Activated T-cell treated with anti-CD3 and anti-CD28 coated beads, Interleukin-2, amount 50 U/mL, for 48 hours (primary cell): ENCODE measurements at regions not wholly inside any gene's neighbourhood (a gene's known extent, or its start where the extent isn't known, plus 50 kb on each side); places are given as distances from the start of the nearest gene placed in this dataset.

Source experiments
- DNase-seq, 2 experiments: peaks; one replicate each; pipeline ENCODE4 v3.0.0-alpha.2; 2020

GRCh38 chr21:21730512-21730911 is 732.3 kb downstream of the NCAM2 start:
- no peak for DNase-seq

GRCh38 chr21:21731626-21732025 is 733.4 kb downstream of the NCAM2 start:
- DNase-seq = no peak

- DNase-seq = no peak
These were observed 735.9 kb downstream of the NCAM2 start for GRCh38 chr21:21734088-21734487.

- no peak for DNase-seq
These were observed 739.0 kb downstream of the NCAM2 start for GRCh38 chr21:21737186-21737585.

GRCh38 chr21:21740207-21740606 is 742.0 kb downstream of the NCAM2 start:
- no peak for DNase-seq

- no peak for DNase-seq
These were observed 752.1 kb downstream of the NCAM2 start for GRCh38 chr21:21750124-21750825.

- no peak for DNase-seq
These were observed 753.1 kb downstream of the NCAM2 start for GRCh38 chr21:21751286-21751685.

GRCh38 chr21:21762855-21763254 is 764.6 kb downstream of the NCAM2 start:
- no peak for DNase-seq

GRCh38 chr21:21764281-21764680 is 766.1 kb downstream of the NCAM2 start:
- no peak for DNase-seq

- no peak for DNase-seq
These were observed 769.1 kb downstream of the NCAM2 start for GRCh38 chr21:21767276-21767675.

GRCh38 chr21:21788591-21788990 is 790.4 kb downstream of the NCAM2 start:
- no peak for DNase-seq

GRCh38 chr21:21801921-21802320 is 803.7 kb downstream of the NCAM2 start:
- no peak for DNase-seq

- DNase-seq = no peak
These were observed 808.7 kb downstream of the NCAM2 start for GRCh38 chr21:21806711-21807597.

GRCh38 chr21:21807598-21807903 is 809.3 kb downstream of the NCAM2 start:
- no peak for DNase-seq

- no peak for DNase-seq
These were observed 815.1 kb downstream of the NCAM2 start for GRCh38 chr21:21813289-21813688.

- DNase-seq = no peak
These were observed 815.7 kb downstream of the NCAM2 start for GRCh38 chr21:21813934-21814333.

GRCh38 chr21:21816778-21817177 is 818.6 kb downstream of the NCAM2 start:
- no peak for DNase-seq

- no peak for DNase-seq
These were observed 820.7 kb downstream of the NCAM2 start for GRCh38 chr21:21818898-21819297.

GRCh38 chr21:21828130-21828529 is 829.9 kb downstream of the NCAM2 start:
- no peak for DNase-seq

GRCh38 chr21:21831036-21831435 is 832.8 kb downstream of the NCAM2 start:
- no peak for DNase-seq

GRCh38 chr21:21845901-21846300 is 847.7 kb downstream of the NCAM2 start:
- DNase-seq = no peak

GRCh38 chr21:21851205-21851604 is 853.0 kb downstream of the NCAM2 start:
- DNase-seq = no peak

- DNase-seq = no peak
These were observed 853.4 kb downstream of the NCAM2 start for GRCh38 chr21:21851657-21852056.
